Breast epithelium (tissue), 3 donors: ENCODE measurements at regions not wholly inside any gene's neighbourhood (a gene's known extent, or its start where the extent isn't known, plus 50 kb on each side); places are given as distances from the start of the nearest gene placed in this dataset.

ENCODE experiments used
- CTCF ChIP-seq, 3 donors: fragments of 450-650 bp; IDR thresholded peaks; one replicate each; pipeline ENCODE4 v1.5.1; 2016 to 2017; ENCODE audit warnings: antibody characterized with exemption in 3 of 3, mild to moderate bottlenecking in 3 of 3, moderate library complexity in 3 of 3
- POLR2A ChIP-seq: fragments of 450-650 bp; IDR thresholded peaks from one replicate; pipeline ENCODE4 v1.6.1; 2016; ENCODE audit warnings: antibody characterized with exemption, mild to moderate bottlenecking, moderate library complexity
- POLR2AphosphoS5 ChIP-seq, 3 donors: sonication (generic); formaldehyde crosslinking; IDR thresholded peaks; one replicate each; pipeline ENCODE4 v1.6.1; 2017; ENCODE audit warnings: antibody characterized with exemption in 3 of 3

- TF ChIP-seq POLR2AphosphoS5 (IDR thresholded peaks at IDR 0.05) (no peak), CTCF (IDR thresholded peaks at IDR 0.05) (no peak), POLR2A (no peak)
Observed at GRCh38 chr4:183035256-183035655, 63.8 kb upstream of the WWC2 start.
